ENCODE measurements at regions not wholly inside any gene's neighbourhood (a gene's known extent, or its start where the extent isn't known, plus 50 kb on each side); places are given as distances from the start of the nearest gene placed in this dataset.
A peak's percentile ranks its signal among the peaks of the same experiment; 100 is the strongest.

- Mint-ChIP-seq H3K36me3 (ENCODE audit: low read depth) (no peaks in the 10 kb centered on the region), H3K4me1 (no peaks in the 10 kb centered on the region), H3K9me3 (peaks cover 9% of the 10 kb centered on the region), H3K4me3 (no peak overlapping the region), H3K27me3 (ENCODE audit: low read depth) (no peaks in the 10 kb centered on the region), H3K27ac (ENCODE audit: unreplicated experiment) (no peak overlapping the region)
- TF ChIP-seq, protein P1, sequence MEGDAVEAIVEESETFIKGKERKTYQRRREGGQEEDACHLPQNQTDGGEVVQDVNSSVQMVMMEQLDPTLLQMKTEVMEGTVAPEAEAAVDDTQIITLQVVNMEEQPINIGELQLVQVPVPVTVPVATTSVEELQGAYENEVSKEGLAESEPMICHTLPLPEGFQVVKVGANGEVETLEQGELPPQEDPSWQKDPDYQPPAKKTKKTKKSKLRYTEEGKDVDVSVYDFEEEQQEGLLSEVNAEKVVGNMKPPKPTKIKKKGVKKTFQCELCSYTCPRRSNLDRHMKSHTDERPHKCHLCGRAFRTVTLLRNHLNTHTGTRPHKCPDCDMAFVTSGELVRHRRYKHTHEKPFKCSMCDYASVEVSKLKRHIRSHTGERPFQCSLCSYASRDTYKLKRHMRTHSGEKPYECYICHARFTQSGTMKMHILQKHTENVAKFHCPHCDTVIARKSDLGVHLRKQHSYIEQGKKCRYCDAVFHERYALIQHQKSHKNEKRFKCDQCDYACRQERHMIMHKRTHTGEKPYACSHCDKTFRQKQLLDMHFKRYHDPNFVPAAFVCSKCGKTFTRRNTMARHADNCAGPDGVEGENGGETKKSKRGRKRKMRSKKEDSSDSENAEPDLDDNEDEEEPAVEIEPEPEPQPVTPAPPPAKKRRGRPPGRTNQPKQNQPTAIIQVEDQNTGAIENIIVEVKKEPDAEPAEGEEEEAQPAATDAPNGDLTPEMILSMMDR (conservative IDR thresholded peaks at IDR 0.05) = peak; percentile 59
- DNase-seq (ENCODE audit: low read depth, low spot score) = no peak
Observed at GRCh38 chr12:65685514-65685913, 138.8 kb upstream of the HMGA2 start.

DNA sequence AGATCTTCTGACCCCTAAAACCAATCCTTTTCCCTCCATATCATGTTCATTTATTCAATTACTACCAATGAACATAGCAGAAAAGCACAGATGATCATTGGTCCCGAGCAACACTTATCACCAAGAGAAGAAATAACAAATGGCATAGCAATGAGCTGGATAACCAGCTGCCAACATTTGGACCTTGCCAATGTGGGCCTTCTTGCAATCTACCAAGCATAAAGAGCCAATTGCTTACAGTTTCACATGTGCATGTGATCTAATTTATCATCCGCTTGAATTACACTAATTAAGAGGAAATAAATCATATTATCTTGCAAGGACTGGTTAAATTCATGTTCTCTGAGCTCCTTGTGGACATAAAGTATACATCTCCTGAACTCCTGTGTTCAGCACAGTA, 134.8 kb upstream of the HMGA2 start:
- Mint-ChIP-seq H3K27me3 (ENCODE audit: low read depth) (no peaks in the 10 kb centered on the region), H3K9me3 (peaks cover 9% of the 10 kb centered on the region), H3K27ac (ENCODE audit: unreplicated experiment) (no peak overlapping the region), H3K4me1 (no peaks in the 10 kb centered on the region), H3K36me3 (ENCODE audit: low read depth) (no peaks in the 10 kb centered on the region), H3K4me3 (no peak overlapping the region)
- no peak for DNase-seq (ENCODE audit: low read depth, low spot score)
- TF ChIP-seq, protein P1 (conservative IDR thresholded peaks at IDR 0.05) = no peak

DNA sequence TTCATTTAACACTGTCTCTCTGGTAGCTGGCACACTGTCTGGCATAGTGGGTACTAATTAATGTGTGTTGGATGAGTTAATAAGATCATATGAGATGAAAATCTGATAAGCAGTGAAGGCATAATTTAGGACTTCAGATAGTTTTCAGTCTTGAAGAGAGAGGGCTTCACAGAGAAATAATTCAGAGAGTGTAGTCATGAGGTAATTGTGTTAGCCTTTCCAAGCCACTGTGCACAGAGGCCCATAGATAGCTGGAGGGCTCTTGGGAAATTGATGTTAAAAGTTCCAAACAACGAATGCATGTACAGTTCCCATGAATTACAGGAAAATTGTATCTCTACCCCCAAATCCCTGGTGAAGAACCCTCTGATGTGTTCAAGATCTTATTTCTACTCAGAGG, 133.8 kb upstream of the HMGA2 start:
- no peaks in the 10 kb centered on the region for H3K27me3 Mint-ChIP-seq (ENCODE audit: low read depth)
- H3K27ac Mint-ChIP-seq (ENCODE audit: unreplicated experiment) = no peak overlapping the region
- no peak overlapping the region for H3K4me3 Mint-ChIP-seq
- TF ChIP-seq, protein P1 (conservative IDR thresholded peaks at IDR 0.05) = no peak
- H3K9me3 Mint-ChIP-seq = peaks cover 7% of the 10 kb centered on the region
- DNase-seq (ENCODE audit: low read depth, low spot score) = no peak
- H3K36me3 Mint-ChIP-seq (ENCODE audit: low read depth) = no peaks in the 10 kb centered on the region
- H3K4me1 Mint-ChIP-seq = no peaks in the 10 kb centered on the region

- Mint-ChIP-seq H3K36me3 (ENCODE audit: low read depth) (no peaks in the 10 kb centered on the region), H3K4me3 (no peak overlapping the region), H3K4me1 (no peaks in the 10 kb centered on the region), H3K9me3 (peaks cover 1% of the 10 kb centered on the region), H3K27me3 (ENCODE audit: low read depth) (no peaks in the 10 kb centered on the region), H3K27ac (ENCODE audit: unreplicated experiment) (no peak overlapping the region)
- DNase-seq (ENCODE audit: low read depth, low spot score) = no peak
- TF ChIP-seq, protein P1 (conservative IDR thresholded peaks at IDR 0.05) = no peak
Observed at GRCh38 chr12:65694130-65694529, 130.2 kb upstream of the HMGA2 start.

DNA sequence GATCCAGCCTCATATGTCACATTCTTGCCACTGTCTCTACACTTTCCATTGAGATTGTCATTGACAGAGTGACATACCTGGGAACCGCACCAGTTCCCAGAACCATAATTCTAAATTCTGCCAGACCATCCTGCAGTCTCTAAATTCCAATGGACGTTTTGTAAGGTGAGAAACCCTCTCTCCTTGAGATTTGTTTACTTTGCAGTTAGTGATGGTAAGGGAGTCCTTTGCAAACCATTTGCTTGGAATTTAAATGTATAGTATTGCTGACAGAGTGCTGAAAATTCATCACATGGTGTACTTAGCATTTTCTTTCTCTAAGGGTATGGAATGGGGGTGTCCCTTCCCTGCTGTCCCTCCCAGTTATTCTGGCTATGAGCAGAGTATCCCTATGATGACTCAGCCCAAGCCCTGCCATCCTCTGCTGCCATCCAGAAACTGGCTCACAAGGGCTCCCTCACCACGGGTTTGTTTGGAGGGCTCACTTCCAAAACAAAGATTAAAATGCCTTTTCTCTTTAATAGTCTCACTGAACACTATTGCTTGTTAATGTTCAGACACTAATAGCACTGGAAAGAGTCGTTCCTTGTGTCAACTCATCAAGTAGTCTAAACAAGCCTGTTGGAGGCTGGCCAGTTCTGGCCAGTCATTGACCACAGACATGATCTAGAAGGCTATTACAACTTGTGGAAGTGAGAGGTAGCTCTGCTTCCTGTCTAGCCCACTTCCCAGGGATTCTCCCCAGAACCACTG, 129.0 kb upstream of the HMGA2 start:
- TF ChIP-seq, protein P1 (conservative IDR thresholded peaks at IDR 0.05) = no peak
- Mint-ChIP-seq H3K27me3 (ENCODE audit: low read depth) (no peaks in the 10 kb centered on the region), H3K36me3 (ENCODE audit: low read depth) (no peaks in the 10 kb centered on the region), H3K27ac (ENCODE audit: unreplicated experiment) (no peak overlapping the region), H3K4me1 (no peaks in the 10 kb centered on the region), H3K9me3 (peaks cover 3% of the 10 kb centered on the region), H3K4me3 (no peak overlapping the region)
- DNase-seq (ENCODE audit: low read depth, low spot score) = no peak

All from neural crest cell (in vitro differentiated cells).